NCI-H1436 treated with DMSO at 0.1 percent for 48 hours (cell line): ENCODE measurements at regions not wholly inside any gene's neighbourhood (a gene's known extent, or its start where the extent isn't known, plus 50 kb on each side); places are given as distances from the start of the nearest gene placed in this dataset.
"Not testable (repeated sequence)": the region's sequence is repeated elsewhere in the genome, so short reads cannot be mapped to it uniquely, and the experiment has no call there.

Experiments
- DNase-seq: peaks from one replicate; lab custom pipeline; 2025; lab: John Stamatoyannopoulos, UW

DNA sequence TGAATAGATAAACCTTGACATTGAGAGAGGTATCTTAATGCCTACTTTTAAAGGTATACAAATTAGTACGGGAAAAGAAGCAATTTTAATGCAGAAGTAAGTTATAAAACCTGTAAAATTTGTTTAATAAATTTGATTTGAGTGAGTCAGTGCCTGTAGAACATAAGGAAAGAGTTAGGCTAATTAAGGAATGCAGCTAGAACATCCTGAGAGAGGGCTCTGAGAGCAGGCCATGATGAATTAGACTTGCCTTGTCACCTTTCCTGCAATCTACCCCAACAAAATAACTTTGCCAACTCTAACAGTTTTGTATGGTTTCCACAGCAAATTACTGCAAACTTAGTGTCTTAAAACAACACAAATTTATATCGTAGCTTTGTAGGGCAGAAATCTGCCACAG is 700.8 kb downstream of the RFPL4B start:
- DNase-seq = no peak

- DNase-seq = no peak
Observed at GRCh38 chr6:113048741-113049140, 701.6 kb downstream of the RFPL4B start.

- DNase-seq = no peak
Observed at GRCh38 chr6:113049190-113049589, 702.1 kb downstream of the RFPL4B start.

DNA sequence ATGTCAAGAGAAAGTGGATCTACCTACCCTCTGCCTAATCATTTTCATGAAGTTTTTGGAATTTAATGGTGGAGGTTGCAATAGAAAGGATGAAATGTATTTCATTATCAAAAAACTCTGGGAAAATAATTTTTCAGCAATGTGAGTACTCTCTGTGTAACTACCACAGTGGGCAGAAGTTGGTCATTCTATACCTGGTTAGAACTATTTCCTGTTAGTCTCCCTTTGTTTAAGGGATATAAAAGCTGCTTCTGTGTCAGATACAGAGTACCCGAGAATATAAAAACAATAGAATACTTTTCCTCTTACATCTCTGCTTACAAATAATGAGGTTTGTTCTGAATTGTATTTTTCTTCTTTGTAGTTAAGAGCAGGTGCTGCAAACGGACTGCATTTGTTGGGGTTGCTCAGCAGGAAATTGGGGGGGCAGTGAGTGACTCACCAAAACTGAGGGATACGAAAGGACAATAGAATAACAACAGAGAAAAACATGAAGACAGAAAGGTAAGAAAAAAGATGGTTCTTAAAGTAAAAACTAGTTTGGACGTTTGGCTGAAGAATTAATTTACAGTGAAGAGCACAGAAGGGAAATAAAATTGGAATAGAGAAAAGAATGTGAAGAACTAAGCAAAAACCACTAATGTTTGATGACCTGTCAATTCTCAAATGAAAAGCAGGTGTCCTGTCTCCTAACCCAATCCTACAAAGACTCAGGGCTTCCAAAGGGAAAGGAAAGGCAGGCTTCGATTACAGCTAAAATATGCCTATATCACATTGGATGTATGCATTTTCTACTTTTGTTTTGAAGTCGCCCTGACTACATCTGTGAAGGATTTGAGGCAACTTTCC is 703.1 kb downstream of the RFPL4B start:
- no peak for DNase-seq

GRCh38 chr6:113050979-113051378 is 703.8 kb downstream of the RFPL4B start:
- no peak for DNase-seq

- no peak for DNase-seq
Observed at GRCh38 chr6:113052506-113052905, 705.4 kb downstream of the RFPL4B start.

- no peak for DNase-seq
Observed at GRCh38 chr6:113055061-113055460, 707.9 kb downstream of the RFPL4B start.

GRCh38 chr6:113055998-113056397 is 708.9 kb downstream of the RFPL4B start:
- DNase-seq = no peak

- no peak for DNase-seq
Observed at GRCh38 chr6:113057567-113058053, 710.5 kb downstream of the RFPL4B start.

GRCh38 chr6:113060664-113061063 is 713.5 kb downstream of the RFPL4B start:
- DNase-seq = no peak

DNA sequence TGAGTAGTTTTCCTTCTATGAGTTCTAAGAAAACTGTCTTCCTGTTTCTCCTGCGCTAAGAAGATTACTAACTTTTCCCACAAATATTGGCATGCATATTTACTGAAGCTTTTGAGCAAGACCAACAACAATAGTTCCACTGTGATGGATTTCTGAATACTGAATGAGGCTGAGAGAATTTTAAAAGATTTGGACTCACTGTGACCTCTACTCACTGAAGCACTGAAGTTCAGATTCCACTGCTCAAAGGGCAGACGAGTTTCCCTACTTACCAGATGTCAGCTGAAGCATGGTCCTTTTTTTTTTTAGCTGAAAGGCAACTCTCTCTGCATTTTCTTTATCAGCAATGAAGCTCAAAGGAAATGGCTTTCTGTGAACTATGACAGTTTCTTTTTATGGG is 718.5 kb downstream of the RFPL4B start:
- DNase-seq = no peak

GRCh38 chr6:113067612-113068275 is 720.6 kb downstream of the RFPL4B start:
- no peak for DNase-seq

DNA sequence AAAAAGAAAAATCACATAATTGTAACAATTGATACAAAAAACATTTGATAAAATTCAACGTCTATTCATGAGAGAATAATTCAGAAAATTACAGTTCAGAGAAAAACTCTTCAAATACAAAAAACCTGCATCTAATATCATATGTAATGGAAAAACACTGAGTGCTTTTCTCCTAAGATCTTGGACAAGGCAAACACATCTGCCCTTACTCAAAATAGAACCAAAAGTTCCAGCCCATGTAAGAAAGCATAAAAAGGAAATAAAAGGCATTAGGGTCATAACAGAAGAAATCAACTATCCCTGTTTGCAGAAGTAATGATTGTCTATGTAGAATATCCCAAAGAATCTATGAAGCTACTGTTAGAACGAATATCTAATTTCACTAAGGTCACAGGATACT is 721.4 kb downstream of the RFPL4B start:
- DNase-seq = no peak

DNA sequence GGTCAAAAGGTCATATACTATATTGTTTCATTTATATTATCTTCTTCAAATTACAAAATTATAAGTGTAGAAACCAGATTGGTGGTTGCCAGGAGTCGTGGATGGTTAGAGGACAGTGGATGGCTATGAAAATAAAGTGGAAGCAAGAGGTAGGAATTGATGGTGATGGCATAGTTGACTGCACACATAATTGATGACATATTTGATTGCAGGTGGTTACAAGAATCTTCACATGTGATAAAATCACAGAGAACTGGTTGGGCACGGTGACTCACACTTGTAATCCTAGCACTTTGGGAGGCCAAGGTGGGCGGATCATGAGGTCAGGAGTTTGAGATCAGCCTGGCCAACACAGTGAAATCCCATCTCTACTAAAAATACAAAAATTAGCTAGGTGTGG is 723.6 kb downstream of the RFPL4B start:
- not testable (repeated sequence) for DNase-seq

DNA sequence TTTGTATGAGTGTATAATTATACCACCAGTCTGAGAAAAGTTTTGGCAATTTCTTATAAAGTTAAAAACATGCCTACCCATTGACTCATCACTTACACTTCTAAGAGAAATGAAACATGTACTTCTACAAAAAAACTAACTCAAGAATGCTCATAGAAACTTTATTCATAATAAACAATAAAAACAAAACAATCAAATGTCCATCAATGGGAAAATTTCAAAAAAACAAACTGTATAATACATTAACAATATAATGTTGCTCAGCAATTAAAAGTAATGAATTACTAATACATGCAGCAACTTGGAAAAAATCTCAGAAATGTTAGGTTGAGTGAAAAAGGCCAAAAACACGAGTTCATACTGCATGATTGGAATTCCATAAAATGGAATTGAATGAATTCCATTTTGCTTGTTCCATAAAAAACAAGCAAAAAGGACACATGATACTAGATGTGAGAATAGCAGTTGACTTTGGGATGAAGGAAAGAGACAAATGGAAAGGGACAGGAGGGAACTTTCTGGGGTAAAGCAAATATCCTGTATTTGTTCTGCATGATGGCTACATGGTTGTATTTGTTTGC is 726.6 kb downstream of the RFPL4B start:
- DNase-seq = no peak

- no peak for DNase-seq
Observed at GRCh38 chr6:113076116-113076515, 729.0 kb downstream of the RFPL4B start.

GRCh38 chr6:113076816-113077215 is 729.7 kb downstream of the RFPL4B start:
- DNase-seq = no peak

DNA sequence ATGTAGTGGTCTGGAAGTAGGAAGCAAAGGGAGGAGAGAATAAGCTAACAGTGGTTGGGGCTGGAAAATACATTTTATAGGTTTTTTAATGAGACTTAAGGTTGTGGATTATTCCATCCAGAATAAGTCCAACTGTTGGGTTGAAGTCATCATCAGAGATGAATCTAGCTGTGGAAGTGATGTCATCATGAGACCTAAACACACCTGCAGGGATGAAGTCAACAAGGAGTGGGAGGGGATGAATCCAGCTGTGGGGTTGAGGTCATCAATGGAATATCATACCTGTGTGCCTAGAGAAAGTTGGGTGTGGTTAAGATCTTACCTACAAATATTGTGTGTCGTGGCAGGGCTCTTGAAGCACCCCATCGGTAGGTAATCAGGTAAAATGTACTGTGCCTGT is 730.7 kb downstream of the RFPL4B start:
- no peak for DNase-seq

GRCh38 chr6:113078791-113079190 is 731.7 kb downstream of the RFPL4B start:
- DNase-seq = no peak

GRCh38 chr6:113082745-113083144 is 735.6 kb downstream of the RFPL4B start:
- DNase-seq = no peak

GRCh38 chr6:113083947-113084346 is 736.8 kb downstream of the RFPL4B start:
- DNase-seq = no peak

- no peak for DNase-seq
Observed at GRCh38 chr6:113089056-113089455, 741.9 kb downstream of the RFPL4B start.

DNA sequence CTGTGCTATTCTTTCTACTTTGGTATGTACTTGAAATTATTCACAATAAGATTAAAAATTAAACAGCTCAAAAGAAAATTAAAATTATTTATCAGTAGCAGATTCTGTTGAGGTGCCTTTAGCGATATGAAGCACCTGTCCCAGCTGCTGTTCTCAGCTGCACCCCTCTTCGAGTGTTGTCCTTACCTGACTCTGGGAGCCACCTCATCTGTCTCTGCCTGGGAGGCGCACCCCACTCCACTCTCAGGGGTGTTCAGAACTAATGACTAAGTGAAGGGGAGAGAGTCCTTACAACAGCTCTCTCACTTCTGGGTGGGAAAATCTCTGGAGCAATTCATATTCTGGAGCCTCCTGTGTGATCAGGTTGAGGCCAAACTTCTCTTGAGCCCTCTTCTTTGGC is 745.7 kb downstream of the RFPL4B start:
- DNase-seq = no peak
